T-cell (primary cell): ENCODE measurements at regions not wholly inside any gene's neighbourhood (a gene's known extent, or its start where the extent isn't known, plus 50 kb on each side); places are given as distances from the start of the nearest gene placed in this dataset.

ENCODE experiments used
- ATAC-seq, 4 experiments: fragments of 200-7000 bp in 3 of 4; fragments of 150-1000 bp in 1 of 4; cut with Tn5 transposase; replicated peaks in 1 of 4; 1 replicate in 3 of 4; 2 replicates in 1 of 4; pipeline ENCODE4 v1.10.0; 2021; ENCODE audit warnings: moderate library complexity in 3 of 4, mild to moderate bottlenecking in 2 of 4, moderate number of reproducible peaks in 1 of 4
- CTCF ChIA-PET, 2 donors: fragments of 300-600 bp; sonication (Branson Sonifier 250); formaldehyde crosslinking; loops; one replicate each; lab custom pipeline; 2022; ENCODE audit warnings: antibody characterized with exemption in 2 of 2; lab: Charles Lee
- POLR2A ChIA-PET, 2 donors: fragments of 300-600 bp; sonication (Branson Sonifier 250); formaldehyde crosslinking; loops; one replicate each; lab custom pipeline; 2022; ENCODE audit warnings: antibody characterized with exemption in 2 of 2; lab: Charles Lee
- DNase-seq, 35 experiments: peaks; one replicate each; pipeline versions ENCODE4 v3.0.0 to v3.0.0-alpha.2; 2013 to 2023
- H3K27ac ChIP-seq: one replicate; pipeline ENCODE4 v1.5.1; 2013; ENCODE audit warnings: low read length
- H3K27me3 ChIP-seq, 2 experiments: replicated peaks in 1 of 2; 1 replicate in 1 of 2; 2 replicates in 1 of 2; pipeline versions ENCODE4 v1.6.1 to v1.7.0; 2013; ENCODE audit warnings: low read length in 1 of 2, mixed read lengths in 1 of 2; ENCODE audit not compliant: control insufficient read depth in 2 of 2, insufficient read depth in 2 of 2; ENCODE audit errors: extremely low read depth in 1 of 2
- H3K36me3 ChIP-seq, 2 donors: 1 replicate in 1 of 2; 2 replicates in 1 of 2; pipeline versions ENCODE4 v1.6.1 to v1.7.0; 2013; ENCODE audit warnings: low read length in 1 of 2; ENCODE audit not compliant: control insufficient read depth in 2 of 2, insufficient read depth in 1 of 2; ENCODE audit errors: extremely low read depth in 1 of 2
- H3K4me1 ChIP-seq, 2 experiments: 1 replicate in 1 of 2; 2 replicates in 1 of 2; pipeline versions ENCODE4 v1.6.1 to v1.7.0; 2013; ENCODE audit warnings: low read length in 2 of 2, mixed read lengths in 1 of 2; ENCODE audit not compliant: insufficient read depth in 2 of 2, control insufficient read depth in 1 of 2; ENCODE audit errors: extremely low read depth in 1 of 2
- H3K4me3 ChIP-seq, 2 donors: 1 replicate in 1 of 2; 2 replicates in 1 of 2; pipeline versions ENCODE4 v1.5.1 to v1.7.0; 2013; ENCODE audit warnings: mild to moderate bottlenecking in 2 of 2, low read length in 1 of 2, moderate library complexity in 1 of 2; ENCODE audit not compliant: control insufficient read depth in 1 of 2; ENCODE audit errors: extremely low read depth in 1 of 2
- H3K9me3 ChIP-seq: 2 replicates; pipeline ENCODE4 v1.7.0; 2013
- H3K27ac Mint-ChIP-seq, 2 donors: one replicate each; pipeline ENCODE4 v1.8.0; 2020 to 2021; ENCODE audit warnings: mild to moderate bottlenecking in 2 of 2, mixed read lengths in 2 of 2
- H3K27me3 Mint-ChIP-seq, 2 donors: one replicate each; pipeline ENCODE4 v1.8.0; 2021 to 2022; ENCODE audit warnings: mixed read lengths in 2 of 2
- H3K36me3 Mint-ChIP-seq: one replicate; pipeline ENCODE4 v1.8.0; 2021; ENCODE audit warnings: mixed read lengths
- H3K4me1 Mint-ChIP-seq, 3 donors: one replicate each; pipeline ENCODE4 v1.8.0; 2020 to 2022; ENCODE audit warnings: mixed read lengths in 3 of 3, mild to moderate bottlenecking in 1 of 3
- H3K4me3 Mint-ChIP-seq, 3 donors: one replicate each; pipeline ENCODE4 v1.8.0; 2020 to 2022; ENCODE audit warnings: mild to moderate bottlenecking in 3 of 3, mixed read lengths in 3 of 3, moderate library complexity in 3 of 3
- H3K9me3 Mint-ChIP-seq, 3 donors: one replicate each; pipeline ENCODE4 v1.8.0; 2020 to 2022; ENCODE audit warnings: mixed read lengths in 3 of 3
- WGBS: methylation state at CpG from one replicate; pipeline ENCODE4 v1.1.5; 2013; ENCODE audit warnings: missing lambda C conversion rate; ENCODE audit not compliant: insufficient coverage; 5-methylcytosine and 5-hydroxymethylcytosine counted together

GRCh38 chr10:107383357-107383756, 218.9 kb upstream of the SORCS1 start:
- H3K27ac Mint-ChIP-seq: no peak overlapping the region
- CTCF ChIA-PET: no interaction called here
- no CpG with 5 or more reads among the region's 3 CpGs for WGBS

GRCh38 chr10:107379601-107380000, 215.1 kb upstream of the SORCS1 start:
- H3K27me3 ChIP-seq: no peaks in the 10 kb centered on the region
- ChIA-PET POLR2A (no interaction called here), CTCF (no interaction called here)
- H3K36me3 ChIP-seq: no peaks in the 10 kb centered on the region
- H3K4me3 ChIP-seq: no peak overlapping the region
- H3K27ac Mint-ChIP-seq: no peak overlapping the region
- H3K36me3 Mint-ChIP-seq: no peaks in the 10 kb centered on the region
- no peak overlapping the region for H3K27ac ChIP-seq
- H3K4me1 ChIP-seq: no peaks in the 10 kb centered on the region
- no peak for DNase-seq
- H3K4me3 Mint-ChIP-seq: no peak overlapping the region
- peaks cover 4 to 15% (median 11%) of the 10 kb centered on the region in 3 donors for H3K9me3 Mint-ChIP-seq
- no CpG with 5 or more reads among the region's 2 CpGs for WGBS
- H3K4me1 Mint-ChIP-seq: no peaks in the 10 kb centered on the region
- no peaks in the 10 kb centered on the region for H3K27me3 Mint-ChIP-seq
- ATAC-seq: no peak
- H3K9me3 ChIP-seq: no peaks in the 10 kb centered on the region

More at GRCh38 chr10:107383357-107383756, 218.9 kb upstream of the SORCS1 start:
- H3K27ac ChIP-seq: no peak overlapping the region
- no peaks in the 10 kb centered on the region for H3K4me1 ChIP-seq
- no peak for DNase-seq
- ATAC-seq: no peak
- H3K9me3 ChIP-seq: no peaks in the 10 kb centered on the region
- no peaks in the 10 kb centered on the region for H3K27me3 Mint-ChIP-seq
- H3K36me3 Mint-ChIP-seq: no peaks in the 10 kb centered on the region
- peaks cover 8 to 22% (median 15%) of the 10 kb centered on the region in 3 donors for H3K9me3 Mint-ChIP-seq
- no peaks in the 10 kb centered on the region for H3K36me3 ChIP-seq
- H3K4me3 Mint-ChIP-seq: no peak overlapping the region
- H3K27me3 ChIP-seq: no peaks in the 10 kb centered on the region
- H3K4me1 Mint-ChIP-seq: no peaks in the 10 kb centered on the region
- POLR2A ChIA-PET: no interaction called here
- no peak overlapping the region for H3K4me3 ChIP-seq

GRCh38 chr10:107371801-107372200, 207.3 kb upstream of the SORCS1 start:
- Mint-ChIP-seq H3K4me3 (no peak overlapping the region), H3K27me3 (no peaks in the 10 kb centered on the region), H3K27ac (no peak overlapping the region), H3K4me1 (no peaks in the 10 kb centered on the region), H3K9me3 (peaks cover 8 to 17% (median 12%) of the 10 kb centered on the region in 3 donors), H3K36me3 (no peaks in the 10 kb centered on the region)
- ChIA-PET CTCF (no interaction called here), POLR2A (no interaction called here)
- DNase-seq: no peak
- Histone ChIP-seq H3K9me3 (peaks cover 2% of the 10 kb centered on the region), H3K4me3 (no peak overlapping the region), H3K4me1 (no peaks in the 10 kb centered on the region), H3K27me3 (no peaks in the 10 kb centered on the region), H3K27ac (no peak overlapping the region), H3K36me3 (no peaks in the 10 kb centered on the region)
- 80% methylated on average over 1 of the region's 2 CpGs for WGBS
- no peak for ATAC-seq

- no CpG with 5 or more reads among the region's 3 CpGs for WGBS
- no peaks in the 10 kb centered on the region for H3K4me1 ChIP-seq
- no peaks in the 10 kb centered on the region for H3K36me3 ChIP-seq
- H3K4me3 ChIP-seq: no peak overlapping the region
- no peak overlapping the region for H3K4me3 Mint-ChIP-seq
- H3K27ac Mint-ChIP-seq: no peak overlapping the region
- no peaks in the 10 kb centered on the region for H3K4me1 Mint-ChIP-seq
- ChIA-PET POLR2A (no interaction called here), CTCF (no interaction called here)
- DNase-seq (no peak), ATAC-seq (no peak)
- no peaks in the 10 kb centered on the region for H3K27me3 ChIP-seq
- peaks cover 2% of the 10 kb centered on the region for H3K9me3 ChIP-seq
- no peak overlapping the region for H3K27ac ChIP-seq
- peaks cover 4 to 21% (median 17%) of the 10 kb centered on the region in 3 donors for H3K9me3 Mint-ChIP-seq
- H3K27me3 Mint-ChIP-seq: no peaks in the 10 kb centered on the region
- H3K36me3 Mint-ChIP-seq: no peaks in the 10 kb centered on the region
These were observed 200.4 kb upstream of the SORCS1 start for GRCh38 chr10:107364872-107365271.

GRCh38 chr10:107362306-107362705, 197.8 kb upstream of the SORCS1 start:
- H3K36me3 Mint-ChIP-seq: no peaks in the 10 kb centered on the region
- H3K27ac ChIP-seq: no peak overlapping the region
- H3K4me1 ChIP-seq: no peaks in the 10 kb centered on the region
- H3K4me1 Mint-ChIP-seq: no peaks in the 10 kb centered on the region
- H3K36me3 ChIP-seq: no peaks in the 10 kb centered on the region
- no peaks in the 10 kb centered on the region for H3K27me3 ChIP-seq
- peaks cover 4 to 23% (median 14%) of the 10 kb centered on the region in 3 donors for H3K9me3 Mint-ChIP-seq
- H3K27me3 Mint-ChIP-seq: no peaks in the 10 kb centered on the region
- ChIA-PET POLR2A (no interaction called here), CTCF (no interaction called here)
- H3K4me3 ChIP-seq: no peak overlapping the region
- no peak overlapping the region for H3K27ac Mint-ChIP-seq
- no peak overlapping the region for H3K4me3 Mint-ChIP-seq
- ATAC-seq (no peak), DNase-seq (no peak)
- peaks cover 3% of the 10 kb centered on the region for H3K9me3 ChIP-seq

GRCh38 chr10:107357033-107357432, 192.5 kb upstream of the SORCS1 start:
- ChIA-PET CTCF (no interaction called here), POLR2A (no interaction called here)
- Histone ChIP-seq H3K27ac (no peak overlapping the region), H3K36me3 (no peaks in the 10 kb centered on the region), H3K9me3 (peaks cover 4% of the 10 kb centered on the region), H3K4me1 (no peaks in the 10 kb centered on the region), H3K4me3 (no peak overlapping the region), H3K27me3 (no peaks in the 10 kb centered on the region)
- no peaks in the 10 kb centered on the region for H3K36me3 Mint-ChIP-seq
- DNase-seq: no peak
- H3K4me3 Mint-ChIP-seq: no peak overlapping the region
- no peaks in the 10 kb centered on the region for H3K27me3 Mint-ChIP-seq
- no peak for ATAC-seq
- H3K4me1 Mint-ChIP-seq: no peaks in the 10 kb centered on the region
- H3K9me3 Mint-ChIP-seq: peaks cover 14 to 25% (median 20%) of the 10 kb centered on the region in 3 donors
- H3K27ac Mint-ChIP-seq: no peak overlapping the region

GRCh38 chr10:107356396-107356795, 191.9 kb upstream of the SORCS1 start:
- ChIA-PET POLR2A (no interaction called here), CTCF (no interaction called here)
- no peaks in the 10 kb centered on the region for H3K27me3 Mint-ChIP-seq
- H3K36me3 ChIP-seq: no peaks in the 10 kb centered on the region
- H3K36me3 Mint-ChIP-seq: no peaks in the 10 kb centered on the region
- no peak overlapping the region for H3K4me3 ChIP-seq
- no CpG with 5 or more reads among the region's 2 CpGs for WGBS
- no peaks in the 10 kb centered on the region for H3K4me1 Mint-ChIP-seq
- DNase-seq: no peak
- no peaks in the 10 kb centered on the region for H3K4me1 ChIP-seq
- no peak overlapping the region for H3K4me3 Mint-ChIP-seq
- H3K27ac Mint-ChIP-seq: no peak overlapping the region
- peaks cover 14 to 24% (median 17%) of the 10 kb centered on the region in 3 donors for H3K9me3 Mint-ChIP-seq
- no peak for ATAC-seq
- no peak overlapping the region for H3K27ac ChIP-seq
- peaks cover 4% of the 10 kb centered on the region for H3K9me3 ChIP-seq
- no peaks in the 10 kb centered on the region for H3K27me3 ChIP-seq
